HG02610 (cell line): ENCODE measurements at regions not wholly inside any gene's neighbourhood (a gene's known extent, or its start where the extent isn't known, plus 50 kb on each side); places are given as distances from the start of the nearest gene placed in this dataset.
A peak's percentile ranks its signal among the peaks of the same experiment; 100 is the strongest.

Experiments used
- ATAC-seq: cut with Tn5 transposase; IDR thresholded peaks from one replicate; pipeline ENCODE4 v1.9.1; 2021; ENCODE audit warnings: mild to moderate bottlenecking, moderate library complexity; ENCODE audit not compliant: unreplicated experiment

- ATAC-seq: no peak
Measured at GRCh38 chr5:61650661-61651060, 318.6 kb downstream of the ZSWIM6 start.

GRCh38 chr5:61651195-61651594 is 319.1 kb downstream of the ZSWIM6 start:
- no peak for ATAC-seq

GRCh38 chr5:61652916-61653315 is 320.9 kb downstream of the ZSWIM6 start:
- no peak for ATAC-seq

GRCh38 chr5:61653807-61654580 is 321.9 kb downstream of the ZSWIM6 start:
- no peak for ATAC-seq

GRCh38 chr5:61654876-61655275 is 322.8 kb downstream of the ZSWIM6 start:
- no peak for ATAC-seq

- ATAC-seq: no peak
Measured at GRCh38 chr5:61657010-61657409, 325.0 kb downstream of the ZSWIM6 start.

- ATAC-seq: no peak
Measured at GRCh38 chr5:61657686-61658085, 325.6 kb downstream of the ZSWIM6 start.

GRCh38 chr5:61658592-61659008 is 326.5 kb downstream of the ZSWIM6 start:
- ATAC-seq: peak; percentile 76

GRCh38 chr5:61659221-61659696 is 327.2 kb downstream of the ZSWIM6 start:
- no peak for ATAC-seq

- ATAC-seq: no peak
Measured at GRCh38 chr5:61662670-61663069, 330.6 kb downstream of the ZSWIM6 start.

GRCh38 chr5:61666064-61666621 is 334.1 kb downstream of the ZSWIM6 start:
- no peak for ATAC-seq

- ATAC-seq: no peak
Measured at GRCh38 chr5:61667525-61668218, 335.6 kb downstream of the ZSWIM6 start.

GRCh38 chr5:61669531-61669930 is 337.5 kb downstream of the ZSWIM6 start:
- ATAC-seq: no peak

- no peak for ATAC-seq
Measured at GRCh38 chr5:61670941-61671340, 338.9 kb downstream of the ZSWIM6 start.

GRCh38 chr5:61673007-61673735 is 341.1 kb downstream of the ZSWIM6 start:
- ATAC-seq: no peak

GRCh38 chr5:61674378-61674777 is 342.3 kb downstream of the ZSWIM6 start:
- ATAC-seq: no peak

GRCh38 chr5:61675015-61675692 is 343.1 kb downstream of the ZSWIM6 start:
- ATAC-seq: no peak

GRCh38 chr5:61677220-61677619 is 345.2 kb downstream of the ZSWIM6 start:
- no peak for ATAC-seq

GRCh38 chr5:61678966-61679365 is 346.9 kb downstream of the ZSWIM6 start:
- no peak for ATAC-seq

- no peak for ATAC-seq
Measured at GRCh38 chr5:61679562-61679961, 347.5 kb downstream of the ZSWIM6 start.

- ATAC-seq: no peak
Measured at GRCh38 chr5:61680247-61680646, 348.2 kb downstream of the ZSWIM6 start.
